HG03442 (cell line): ENCODE measurements at regions not wholly inside any gene's neighbourhood (a gene's known extent, or its start where the extent isn't known, plus 50 kb on each side); places are given as distances from the start of the nearest gene placed in this dataset.

Experiments used
- ATAC-seq: cut with Tn5 transposase; IDR thresholded peaks from one replicate; pipeline ENCODE4 v1.9.1; 2021; ENCODE audit warnings: mild to moderate bottlenecking, moderate library complexity; ENCODE audit not compliant: unreplicated experiment

- no peak for ATAC-seq
Observed at GRCh38 chr4:176898791-176899190, 106.1 kb upstream of the VEGFC start.

- ATAC-seq = peak; percentile 99
Observed at GRCh38 chr4:176902710-176903323, 110.1 kb upstream of the VEGFC start.

GRCh38 chr4:176906709-176907108 is 114.0 kb upstream of the VEGFC start:
- ATAC-seq = no peak

GRCh38 chr4:176910646-176911045 is 117.9 kb upstream of the VEGFC start:
- no peak for ATAC-seq

- ATAC-seq = no peak
Observed at GRCh38 chr4:176919631-176920030, 126.9 kb upstream of the VEGFC start.

- no peak for ATAC-seq
Observed at GRCh38 chr4:176920694-176921093, 128.0 kb upstream of the VEGFC start.

- no peak for ATAC-seq
Observed at GRCh38 chr4:176921256-176921655, 128.5 kb upstream of the VEGFC start.

GRCh38 chr4:176924238-176924637 is 131.5 kb upstream of the VEGFC start:
- no peak for ATAC-seq

- ATAC-seq = no peak
Observed at GRCh38 chr4:176925962-176926361, 133.2 kb upstream of the VEGFC start.

GRCh38 chr4:176927117-176927516 is 134.4 kb upstream of the VEGFC start:
- no peak for ATAC-seq

GRCh38 chr4:176927664-176928063 is 134.9 kb upstream of the VEGFC start:
- no peak for ATAC-seq

- ATAC-seq = no peak
Observed at GRCh38 chr4:176939445-176939844, 146.7 kb upstream of the VEGFC start.

GRCh38 chr4:176945334-176945733 is 152.6 kb upstream of the VEGFC start:
- ATAC-seq = no peak

- ATAC-seq = no peak
Observed at GRCh38 chr4:176949029-176949428, 156.3 kb upstream of the VEGFC start.

GRCh38 chr4:176953021-176953420 is 160.3 kb upstream of the VEGFC start:
- no peak for ATAC-seq

- no peak for ATAC-seq
Observed at GRCh38 chr4:176957353-176958118, 164.8 kb upstream of the VEGFC start.

GRCh38 chr4:176959980-176960379 is 167.3 kb upstream of the VEGFC start:
- ATAC-seq = no peak

- no peak for ATAC-seq
Observed at GRCh38 chr4:176963121-176963520, 170.4 kb upstream of the VEGFC start.

- ATAC-seq = peak; percentile 49
Observed at GRCh38 chr4:176964116-176964691, 171.5 kb upstream of the VEGFC start.

- ATAC-seq = no peak
Observed at GRCh38 chr4:176967586-176967985, 174.9 kb upstream of the VEGFC start.

GRCh38 chr4:176968094-176968493 is 175.4 kb upstream of the VEGFC start:
- ATAC-seq = no peak

GRCh38 chr4:176969011-176969410 is 176.3 kb upstream of the VEGFC start:
- ATAC-seq = no peak
